NOMO-1 (cell line): ENCODE measurements at regions not wholly inside any gene's neighbourhood (a gene's known extent, or its start where the extent isn't known, plus 50 kb on each side); places are given as distances from the start of the nearest gene placed in this dataset.

ENCODE experiments used
- DNase-seq, 2 experiments: peaks; one replicate each; lab custom pipeline; 2025; ENCODE audit not compliant: unreplicated experiment in 2 of 2; lab: John Stamatoyannopoulos, UW

DNA sequence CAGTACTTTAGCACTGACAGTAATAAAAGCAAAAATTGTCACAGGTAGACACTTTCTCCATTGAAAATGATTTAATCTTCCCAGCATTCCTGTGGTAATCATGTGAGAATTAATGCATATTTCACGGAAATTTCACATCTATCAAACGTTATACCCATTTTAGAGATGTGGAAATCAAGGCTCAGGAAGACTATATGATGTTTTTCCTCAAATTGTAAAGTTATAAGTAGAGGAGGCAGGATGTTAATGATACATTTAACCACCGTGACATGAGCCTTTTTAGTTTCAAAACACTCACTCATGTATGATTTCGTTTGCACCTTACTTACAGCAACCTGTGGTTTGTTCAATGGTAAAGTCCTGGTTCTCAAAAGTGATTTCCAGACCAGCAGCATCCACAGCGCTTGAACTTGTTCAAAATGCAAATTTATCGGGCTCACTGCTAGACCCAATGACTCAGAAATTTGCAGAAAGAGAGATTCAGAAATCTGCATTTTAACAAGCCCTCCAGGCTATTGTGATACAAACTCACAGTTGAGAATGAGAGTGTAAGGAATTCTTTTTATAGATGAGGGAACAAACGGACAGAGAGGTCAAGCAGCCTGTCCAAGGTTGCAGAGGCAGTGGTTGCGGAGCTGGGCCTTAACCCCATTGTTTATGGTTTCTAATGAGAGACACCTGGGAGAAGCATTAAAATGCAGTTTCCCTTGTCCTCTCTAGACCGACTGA, 654.8 kb upstream of the TBX3 start:
- DNase-seq: no peak

DNA sequence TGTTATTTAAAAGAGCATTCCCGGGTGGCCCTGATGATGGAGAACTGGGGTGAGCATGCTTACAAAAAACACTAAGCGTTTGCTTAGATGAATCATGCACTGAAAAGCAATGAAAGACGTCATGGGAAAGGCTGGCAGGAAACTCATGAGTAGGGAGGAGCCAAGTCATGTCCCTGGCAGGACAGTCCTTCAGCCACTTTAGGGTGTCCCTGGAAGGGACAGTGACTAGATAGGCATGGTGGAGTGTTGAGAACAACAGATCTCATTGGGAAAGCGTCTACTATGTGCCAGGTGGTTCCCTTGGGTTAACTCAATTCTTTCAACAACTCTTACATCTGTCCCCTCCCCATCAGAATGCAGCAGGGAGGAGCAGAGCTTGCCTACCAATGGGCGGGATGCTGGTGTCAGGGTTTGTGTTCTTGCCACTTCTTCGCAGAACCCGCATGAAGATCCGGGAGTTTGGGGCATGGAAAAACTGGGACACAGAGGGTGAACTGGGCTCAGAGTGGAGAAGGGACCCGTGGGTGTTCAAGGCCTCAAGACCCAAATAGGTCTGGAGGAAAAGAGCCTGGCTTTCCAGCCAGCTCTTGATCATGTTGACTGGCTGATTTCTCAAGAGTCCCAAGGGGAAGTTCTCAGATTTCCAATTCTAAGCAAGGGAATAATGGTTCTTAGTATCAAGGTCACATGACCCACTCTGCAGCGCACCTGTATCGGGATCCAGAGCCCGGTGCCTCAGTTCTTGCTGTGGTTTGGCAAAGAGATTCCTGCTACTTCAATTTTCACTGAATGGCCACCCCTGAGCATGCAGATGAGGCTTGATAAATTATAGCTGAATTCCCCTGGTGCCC, 653.9 kb upstream of the TBX3 start:
- DNase-seq: no peak

DNA sequence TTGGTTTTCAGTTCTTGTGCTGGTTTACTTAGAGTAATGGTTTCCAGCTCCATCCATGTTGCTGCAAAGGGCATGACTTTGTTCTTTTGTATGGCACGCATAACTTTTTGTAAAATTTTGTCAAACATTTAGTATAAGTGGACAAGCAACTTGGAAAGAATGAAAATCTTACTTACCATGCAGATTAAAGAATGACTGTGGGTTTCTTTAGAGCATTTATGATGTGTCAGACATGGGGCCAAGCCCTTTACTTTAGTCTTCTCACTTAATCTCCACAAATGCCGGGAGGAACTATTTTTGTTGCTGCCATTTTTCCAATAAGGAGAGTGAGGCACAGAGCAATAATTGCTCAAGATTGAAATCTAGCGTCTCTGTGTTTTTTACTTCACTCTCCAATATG, 652.5 kb upstream of the TBX3 start:
- no peak for DNase-seq

DNA sequence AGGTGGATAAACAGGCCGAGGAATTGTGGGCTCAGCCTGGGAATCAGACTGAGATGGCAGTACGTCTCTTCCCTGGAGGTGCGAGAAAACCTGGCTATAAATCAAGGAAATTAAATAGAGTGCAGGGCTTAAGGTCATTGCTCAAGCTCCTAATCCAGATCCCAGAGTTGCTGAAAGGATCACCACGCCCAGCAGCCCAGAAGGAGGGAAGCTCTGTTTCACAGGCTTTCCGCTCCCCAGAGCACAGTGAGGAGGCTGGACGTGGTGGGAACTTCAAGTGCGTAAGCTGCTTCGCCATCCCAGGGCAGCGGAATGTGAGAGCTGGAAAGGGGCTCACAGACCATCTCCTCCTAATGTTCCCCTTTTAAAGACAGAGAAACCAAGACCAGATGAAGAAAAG, 651.6 kb upstream of the TBX3 start:
- no peak for DNase-seq

DNA sequence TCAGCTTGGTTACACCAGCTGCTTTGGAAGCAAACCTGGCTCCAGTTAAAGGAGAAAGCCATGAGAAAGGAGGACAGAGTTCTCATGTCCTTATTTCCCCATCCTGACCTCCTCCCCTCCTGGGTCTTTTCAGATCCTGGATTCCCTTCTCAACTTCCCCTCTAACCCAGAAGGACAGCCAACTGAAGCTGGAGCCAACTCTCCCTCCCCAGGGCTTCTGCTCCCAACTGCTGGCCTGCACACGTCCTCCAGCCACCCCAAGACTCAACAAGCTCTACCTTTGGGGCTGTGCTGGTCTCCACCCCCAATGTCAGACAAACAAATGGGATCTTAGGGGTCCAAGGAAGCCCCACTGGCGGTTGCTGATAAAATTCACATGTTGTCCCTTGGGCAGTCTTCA, 651.1 kb upstream of the TBX3 start:
- DNase-seq: no peak

DNA sequence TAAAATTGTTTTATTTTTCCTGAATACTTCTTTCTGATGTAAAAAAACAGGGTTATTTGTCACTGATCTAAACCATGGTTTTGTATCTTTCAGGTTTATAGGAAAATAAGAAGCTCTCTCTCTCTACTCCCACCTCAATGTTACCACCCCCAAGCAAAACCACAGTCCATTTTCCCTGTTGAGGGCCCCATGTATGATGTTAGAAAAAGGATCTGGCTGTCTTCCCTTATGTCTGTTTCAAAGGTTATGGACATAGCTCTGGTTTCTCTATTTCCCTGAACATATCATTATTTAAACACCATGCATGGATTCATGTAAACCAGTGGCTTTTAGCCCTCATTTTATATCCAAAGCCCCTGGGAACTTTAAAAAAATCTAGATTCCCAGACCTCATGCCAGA, 649.0 kb upstream of the TBX3 start:
- DNase-seq: no peak

DNA sequence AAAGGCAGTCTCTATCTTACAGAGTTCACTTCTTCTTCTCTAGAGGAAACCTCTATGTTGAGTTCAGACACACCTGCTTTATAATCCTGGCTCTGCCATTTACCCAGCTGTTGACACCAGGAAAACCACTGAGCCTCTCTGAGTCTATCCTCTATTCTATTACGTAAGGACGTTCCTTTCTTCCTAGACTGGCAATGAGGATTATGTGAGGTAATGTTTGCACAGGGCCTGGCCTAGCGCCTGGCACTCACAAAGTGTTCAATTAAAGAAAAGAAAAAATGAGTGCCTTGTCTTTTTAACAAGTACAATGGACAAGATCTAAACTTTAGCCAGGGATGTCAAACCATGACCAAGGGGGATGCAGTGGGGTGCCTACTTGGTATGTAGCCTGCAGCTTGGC, 641.9 kb upstream of the TBX3 start:
- DNase-seq: no peak

DNA sequence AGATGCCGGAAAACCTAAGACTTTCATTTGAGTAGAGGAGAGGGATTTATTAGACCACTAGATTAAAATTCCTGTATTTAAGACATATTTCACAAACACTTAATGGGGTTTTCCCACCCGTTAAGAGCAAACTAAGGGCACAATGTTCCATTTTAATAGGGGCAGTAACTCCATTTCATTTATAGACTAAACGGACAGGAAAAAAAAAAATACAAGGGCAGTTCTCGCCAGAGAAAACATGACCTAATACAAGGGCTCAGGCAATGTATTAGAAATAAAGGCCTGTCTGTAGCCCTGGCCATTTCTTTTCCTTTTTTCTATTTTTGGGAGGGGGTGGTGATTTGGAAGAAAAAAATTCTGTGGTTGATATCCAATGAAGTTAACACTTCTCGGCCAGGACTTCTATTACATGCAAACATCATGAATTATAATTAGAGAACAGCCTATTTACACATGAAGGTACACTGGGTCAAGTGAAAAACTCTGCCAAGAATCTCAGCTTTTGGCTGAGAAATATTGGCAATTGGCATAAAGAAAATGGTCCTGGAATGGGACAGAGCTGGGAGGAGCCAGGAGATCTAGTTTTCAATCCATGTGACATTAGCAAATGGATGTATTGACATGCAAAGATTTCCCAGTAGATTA, 641.1 kb upstream of the TBX3 start:
- DNase-seq: no peak

DNA sequence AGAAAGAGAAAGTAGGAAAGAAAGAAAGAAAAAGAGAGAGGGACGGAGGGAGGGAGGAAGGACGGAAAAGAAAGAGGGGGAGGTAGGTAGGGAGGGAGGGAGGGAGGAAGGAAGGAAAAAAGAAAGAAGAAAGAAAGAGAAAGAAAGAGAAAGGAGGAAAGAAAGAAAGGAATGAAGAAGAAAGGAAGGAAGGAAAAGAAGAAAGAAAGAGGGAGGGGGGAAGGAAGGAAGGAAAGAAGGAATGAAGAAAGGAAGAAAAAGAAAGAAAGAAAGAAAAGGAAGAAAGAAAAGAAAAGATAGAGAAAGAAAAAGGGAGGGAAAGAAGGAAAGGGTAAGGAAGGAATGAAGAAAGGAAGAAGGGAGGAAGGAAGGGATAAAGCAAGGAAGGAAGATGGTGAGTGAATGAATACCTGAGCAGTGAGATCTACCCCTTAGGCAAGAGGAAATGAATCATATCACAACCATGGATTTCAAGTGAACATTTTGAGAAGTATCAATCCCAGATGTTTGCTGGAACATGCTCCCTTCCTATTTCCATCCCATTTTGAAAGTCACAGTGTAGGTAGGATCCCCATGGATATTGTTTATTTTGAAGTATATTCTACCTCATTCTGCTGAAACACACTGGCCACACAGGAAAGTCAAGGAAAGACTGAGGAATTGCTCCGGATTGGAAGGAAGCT, 639.4 kb upstream of the TBX3 start:
- no peak for DNase-seq

DNA sequence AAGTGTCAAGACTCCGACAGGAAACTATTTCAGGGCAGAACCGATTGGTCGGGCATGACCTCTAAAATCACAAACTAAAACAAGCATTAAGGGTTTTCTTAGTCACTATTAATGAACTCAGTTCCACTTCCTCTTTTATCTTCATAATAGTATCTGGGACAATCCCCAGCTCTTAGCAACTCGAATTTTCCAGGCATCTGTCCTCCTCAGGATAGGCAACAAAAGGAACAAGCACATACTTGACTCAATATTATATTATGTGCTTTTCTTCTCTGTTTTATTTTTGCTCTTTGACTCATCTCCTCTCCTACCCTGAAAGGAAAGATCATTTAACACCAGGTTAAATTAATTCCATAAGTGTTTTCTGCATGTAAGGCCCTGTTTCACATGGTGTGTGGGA, 638.3 kb upstream of the TBX3 start:
- peak in 1 of 2 experiments; percentile 41 for DNase-seq

DNA sequence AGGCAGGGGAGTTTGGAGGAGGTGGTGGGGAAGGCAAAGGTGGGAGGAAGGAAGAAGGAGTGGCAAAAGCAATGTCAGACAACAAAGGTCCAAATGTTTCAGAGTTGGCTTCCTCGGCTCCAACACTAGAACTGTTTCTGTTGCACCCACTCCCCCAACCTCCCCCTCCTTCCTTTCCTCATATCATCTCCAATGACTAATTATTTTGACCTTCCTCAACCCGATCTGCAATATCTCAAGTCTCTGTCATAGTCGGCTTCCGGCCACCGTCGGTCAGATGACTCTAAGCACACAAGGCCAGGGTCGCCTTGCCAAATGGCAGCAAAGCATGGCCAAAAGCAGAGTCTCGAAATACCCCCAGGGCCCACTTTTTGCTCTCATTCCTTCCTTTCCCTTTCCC, 637.0 kb upstream of the TBX3 start:
- DNase-seq: no peak

DNA sequence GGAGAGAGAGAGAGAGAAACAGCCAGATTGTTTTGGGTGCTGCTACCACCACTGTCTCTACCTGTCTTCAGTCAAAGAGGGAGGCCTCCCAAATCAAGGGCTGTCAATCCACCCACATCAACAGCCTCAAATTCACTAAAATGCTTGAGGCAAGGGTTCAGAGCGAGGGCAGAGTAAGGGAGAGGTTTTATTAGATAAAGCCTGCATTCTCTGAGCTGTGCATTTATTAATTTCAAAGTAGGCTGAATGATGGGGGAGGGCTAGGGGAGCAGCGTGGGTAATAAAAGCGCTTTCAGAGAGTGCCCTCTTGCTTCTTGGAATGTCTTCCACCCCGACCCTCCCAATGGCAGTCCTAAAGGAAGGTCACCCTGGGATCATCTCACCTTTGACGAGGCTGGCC, 636.5 kb upstream of the TBX3 start:
- DNase-seq: no peak

DNA sequence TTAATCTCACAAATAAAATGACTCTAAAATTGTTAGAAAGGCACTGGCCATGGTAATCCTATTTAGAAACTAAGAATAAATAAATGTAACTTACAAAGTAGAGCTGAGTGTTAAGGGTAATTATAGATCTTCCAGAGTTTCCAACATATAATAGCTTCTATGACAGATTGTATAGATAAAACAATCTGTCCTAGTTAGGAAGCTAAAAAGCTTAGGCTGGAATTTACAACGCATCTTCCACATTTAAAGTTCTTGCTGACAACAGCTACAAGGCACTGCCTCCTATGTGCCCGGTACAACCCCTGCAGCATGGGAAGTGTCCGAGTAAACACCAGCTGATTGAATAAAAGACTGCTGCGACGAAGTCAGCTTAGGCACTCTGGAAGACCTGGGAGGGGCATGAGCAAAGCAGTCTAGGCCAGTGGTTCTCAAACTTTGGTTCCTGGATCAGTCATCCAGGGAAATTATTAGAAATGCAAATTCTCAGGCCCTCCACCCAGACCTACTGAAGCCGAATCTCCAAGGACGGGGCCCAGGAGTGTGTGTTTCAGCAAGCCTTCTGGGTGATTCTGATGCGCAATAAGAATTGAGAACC, 635.6 kb upstream of the TBX3 start:
- DNase-seq: no peak

DNA sequence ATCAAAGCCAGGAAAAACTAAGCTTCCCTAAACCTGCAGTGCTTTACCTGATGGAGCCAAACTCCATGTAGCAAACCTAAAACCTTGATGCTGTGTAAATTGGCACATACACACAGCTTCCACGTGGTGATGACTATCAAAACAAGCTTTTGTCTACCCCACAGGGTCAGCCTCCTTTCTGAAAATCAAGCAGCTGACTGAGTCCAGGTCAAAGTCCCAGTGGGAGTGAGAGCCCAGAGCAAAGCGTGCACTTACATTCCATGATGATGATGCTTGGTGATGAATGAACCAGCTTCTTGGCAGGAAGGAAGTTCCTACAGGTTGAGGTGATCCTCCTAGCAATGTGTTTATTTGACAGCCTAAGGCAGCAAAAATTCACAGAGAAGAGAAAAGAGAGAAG, 630.0 kb upstream of the TBX3 start:
- no peak for DNase-seq

DNA sequence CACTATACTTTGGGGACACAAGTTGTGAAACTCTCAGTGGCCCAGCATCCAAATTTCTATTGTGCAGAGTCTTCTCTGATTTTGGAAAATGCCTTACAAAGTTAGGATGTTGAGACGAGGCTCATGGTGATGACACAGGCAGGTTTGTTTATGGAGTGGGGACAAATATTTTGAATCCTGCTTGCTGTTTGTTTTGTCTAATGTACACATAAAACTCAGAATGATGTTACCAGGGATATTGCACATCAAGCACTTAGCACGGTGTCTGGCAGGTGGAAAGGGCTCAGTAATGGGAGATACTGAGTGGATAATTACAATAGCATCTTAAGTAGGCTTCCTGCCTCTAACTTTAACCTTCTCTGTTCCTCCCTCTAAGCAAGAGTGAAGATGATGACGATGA, 628.9 kb upstream of the TBX3 start:
- DNase-seq: no peak

DNA sequence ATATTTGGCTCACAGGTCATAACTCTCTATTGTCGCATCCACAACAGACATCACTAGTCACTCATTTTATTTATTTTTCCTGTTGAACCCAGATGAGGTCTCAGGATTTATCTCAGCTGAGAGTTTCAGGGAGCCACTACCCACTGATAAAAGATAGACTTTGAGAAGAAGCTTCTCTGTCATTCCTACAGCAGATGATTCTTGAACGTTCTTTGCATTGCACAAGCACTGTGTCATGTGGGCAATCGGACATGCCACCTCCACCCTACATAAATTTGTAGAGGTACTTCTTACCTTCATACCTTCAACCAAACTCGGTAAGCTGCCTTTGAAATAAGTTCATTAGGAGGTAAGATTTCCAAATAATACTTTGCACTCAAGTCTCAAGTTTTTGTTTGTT, 627.9 kb upstream of the TBX3 start:
- DNase-seq: no peak

DNA sequence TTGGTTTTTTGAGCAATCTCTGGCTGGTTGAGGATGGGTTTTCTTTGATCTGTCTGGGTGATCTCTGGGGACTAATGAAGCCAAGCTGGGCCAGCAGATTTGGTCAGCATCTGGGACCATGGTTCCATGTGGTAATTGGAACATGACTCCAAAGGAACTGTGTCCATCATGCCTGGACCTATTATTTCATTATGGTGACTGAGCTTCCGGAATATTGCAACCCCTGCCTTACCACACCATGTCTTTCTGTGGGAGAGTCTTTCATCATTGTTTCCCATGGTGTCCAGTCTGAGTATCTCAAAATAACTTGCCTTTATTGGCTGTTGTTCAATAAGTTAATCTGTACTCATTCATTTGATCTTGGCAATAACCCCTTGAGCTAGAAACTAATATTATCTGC, 624.9 kb upstream of the TBX3 start:
- no peak for DNase-seq

DNA sequence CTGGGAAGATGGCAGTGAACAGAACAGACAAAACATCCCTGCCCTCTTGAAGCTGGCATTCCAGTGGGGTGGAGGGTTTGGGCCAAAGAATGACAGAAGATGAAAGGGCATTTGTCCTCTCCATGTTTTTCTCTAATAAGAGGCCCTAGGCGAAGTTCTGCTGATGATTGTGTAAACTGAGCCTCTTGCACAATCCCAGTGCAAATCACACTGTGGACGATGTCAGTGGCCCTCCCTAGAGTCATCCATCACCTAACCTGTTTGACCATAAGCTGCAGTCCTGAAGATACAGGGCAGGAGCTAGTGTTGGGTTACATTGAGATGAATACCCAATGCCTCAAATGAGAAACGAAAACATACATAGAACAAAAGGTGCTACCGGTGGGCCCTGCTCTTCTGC, 622.4 kb upstream of the TBX3 start:
- no peak for DNase-seq

DNA sequence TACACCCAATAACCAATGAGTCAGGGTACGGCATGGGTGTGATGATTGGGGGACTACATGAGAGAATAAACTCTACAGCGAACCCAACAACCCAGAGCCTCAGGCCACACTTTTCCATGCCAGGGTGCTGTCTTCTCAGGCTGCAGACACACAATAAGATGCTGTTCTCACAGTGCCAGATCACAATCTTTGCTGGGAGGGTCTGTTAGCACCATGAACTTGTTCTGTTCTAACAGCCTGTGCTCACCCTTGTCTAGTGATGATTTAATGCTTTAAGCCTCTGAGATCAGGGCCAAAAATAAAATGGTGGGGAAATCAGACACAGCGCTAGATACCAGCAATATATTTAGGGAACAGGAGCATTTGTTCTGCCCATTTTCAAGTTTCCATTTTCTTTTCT, 621.9 kb upstream of the TBX3 start:
- no peak for DNase-seq

DNA sequence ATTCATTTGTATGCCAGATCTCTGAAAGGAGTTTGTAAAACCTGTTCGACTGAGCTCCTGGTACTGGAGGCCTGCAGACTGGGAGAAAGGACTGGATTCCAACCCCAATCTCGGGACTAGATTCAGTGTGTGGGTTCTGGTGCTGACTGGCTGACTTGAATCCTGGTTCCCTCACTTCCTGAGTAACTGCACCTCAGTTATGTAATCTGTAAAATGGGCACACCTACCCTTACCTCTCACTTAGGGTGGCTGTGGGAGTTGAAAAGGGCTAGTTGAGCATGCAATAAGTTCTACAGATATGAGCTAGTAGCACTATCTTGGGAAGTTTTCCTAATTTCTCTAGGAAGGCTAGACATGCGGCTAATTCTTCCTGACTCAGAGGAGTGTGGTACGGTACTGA, 621.3 kb upstream of the TBX3 start:
- DNase-seq: no peak

DNA sequence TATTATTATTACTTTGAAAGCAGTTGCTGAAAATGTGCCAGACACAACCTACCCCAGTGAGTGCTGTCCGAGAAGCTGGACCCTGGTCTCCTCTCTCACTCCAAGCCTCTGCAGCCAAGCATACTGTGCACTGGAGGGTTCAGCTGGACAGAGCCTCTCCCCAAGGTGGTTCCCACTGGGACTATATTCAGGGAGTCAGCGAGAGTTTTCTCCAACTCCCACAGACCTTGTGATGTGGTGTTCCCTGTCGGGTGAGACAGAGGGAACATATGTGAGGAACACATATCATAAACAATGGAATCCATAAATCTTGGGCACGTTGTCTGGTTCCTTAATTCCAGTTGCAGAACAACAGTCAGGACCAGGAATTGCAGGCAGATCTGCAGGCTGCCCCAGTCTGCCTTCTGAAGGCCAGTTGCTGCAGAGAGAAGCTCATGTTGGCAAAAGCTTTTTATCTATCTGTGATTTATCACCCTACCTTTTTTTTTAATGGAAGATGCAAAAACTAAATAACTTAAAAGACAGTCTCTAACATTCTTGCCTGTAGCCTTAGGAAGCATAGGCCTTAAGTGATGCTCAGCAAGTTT, 619.8 kb upstream of the TBX3 start:
- DNase-seq: no peak
